HG03135 (cell line): ENCODE measurements at regions not wholly inside any gene's neighbourhood (a gene's known extent, or its start where the extent isn't known, plus 50 kb on each side); places are given as distances from the start of the nearest gene placed in this dataset.
"Not testable (repeated sequence)": the region's sequence is repeated elsewhere in the genome, so short reads cannot be mapped to it uniquely, and the experiment has no call there.

Experiments used
- ATAC-seq: cut with Tn5 transposase; IDR thresholded peaks from one replicate; pipeline ENCODE4 v1.9.1; 2021; ENCODE audit warnings: mild to moderate bottlenecking, moderate library complexity; ENCODE audit not compliant: unreplicated experiment

DNA sequence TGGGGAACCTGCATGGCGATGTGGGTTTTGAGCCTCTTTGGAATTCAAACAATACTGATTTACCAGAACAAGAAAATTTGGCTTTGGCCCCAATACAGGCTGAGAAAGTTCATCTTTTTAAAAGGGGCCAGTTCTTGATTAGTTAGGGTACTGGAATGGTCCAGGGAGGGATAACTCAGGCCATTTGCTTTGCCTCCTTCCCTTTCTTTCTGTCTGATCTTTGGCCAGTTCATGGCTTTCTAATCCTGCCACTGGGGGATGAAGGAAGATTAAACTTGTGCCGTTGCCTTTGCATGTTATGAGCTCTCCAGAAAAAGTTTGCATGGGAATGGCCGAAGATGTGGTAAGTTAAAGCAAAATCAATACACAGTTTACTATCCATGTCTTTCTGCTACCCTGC lies 78.4 kb downstream of the ADAMTS15 start:
- no peak for ATAC-seq

DNA sequence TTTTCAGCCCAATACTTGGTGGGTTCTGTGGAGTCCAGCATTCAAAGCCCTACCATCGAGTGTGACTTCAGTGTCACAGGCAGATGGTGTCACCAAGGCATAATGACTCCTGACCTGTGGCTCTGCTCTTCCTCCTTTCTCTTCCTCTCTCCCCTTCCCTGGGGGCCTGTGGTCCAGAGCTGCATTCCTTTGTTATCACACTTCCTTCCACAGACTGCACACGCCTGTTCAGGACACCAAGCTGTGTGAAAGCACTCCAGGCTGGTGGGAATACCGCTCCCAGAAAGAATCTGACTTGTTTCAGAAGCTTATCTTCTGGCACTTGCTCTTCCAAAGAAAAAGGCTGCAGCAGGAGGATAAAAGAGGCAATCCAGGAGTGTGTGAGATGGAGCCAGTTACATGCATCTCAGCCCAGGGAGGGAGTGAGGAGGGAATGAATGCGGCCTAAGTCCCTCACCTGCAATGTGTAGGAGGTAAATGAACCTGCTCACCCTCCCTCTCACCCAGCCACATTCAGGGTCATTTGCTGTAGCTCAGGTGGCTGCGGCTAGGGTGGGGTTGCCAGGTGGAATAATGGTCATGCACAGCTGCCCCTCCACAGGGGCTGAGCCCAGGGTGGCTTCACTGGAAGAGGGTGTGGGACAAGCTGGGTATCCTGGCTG lies 79.3 kb downstream of the ADAMTS15 start:
- ATAC-seq, result no peak

DNA sequence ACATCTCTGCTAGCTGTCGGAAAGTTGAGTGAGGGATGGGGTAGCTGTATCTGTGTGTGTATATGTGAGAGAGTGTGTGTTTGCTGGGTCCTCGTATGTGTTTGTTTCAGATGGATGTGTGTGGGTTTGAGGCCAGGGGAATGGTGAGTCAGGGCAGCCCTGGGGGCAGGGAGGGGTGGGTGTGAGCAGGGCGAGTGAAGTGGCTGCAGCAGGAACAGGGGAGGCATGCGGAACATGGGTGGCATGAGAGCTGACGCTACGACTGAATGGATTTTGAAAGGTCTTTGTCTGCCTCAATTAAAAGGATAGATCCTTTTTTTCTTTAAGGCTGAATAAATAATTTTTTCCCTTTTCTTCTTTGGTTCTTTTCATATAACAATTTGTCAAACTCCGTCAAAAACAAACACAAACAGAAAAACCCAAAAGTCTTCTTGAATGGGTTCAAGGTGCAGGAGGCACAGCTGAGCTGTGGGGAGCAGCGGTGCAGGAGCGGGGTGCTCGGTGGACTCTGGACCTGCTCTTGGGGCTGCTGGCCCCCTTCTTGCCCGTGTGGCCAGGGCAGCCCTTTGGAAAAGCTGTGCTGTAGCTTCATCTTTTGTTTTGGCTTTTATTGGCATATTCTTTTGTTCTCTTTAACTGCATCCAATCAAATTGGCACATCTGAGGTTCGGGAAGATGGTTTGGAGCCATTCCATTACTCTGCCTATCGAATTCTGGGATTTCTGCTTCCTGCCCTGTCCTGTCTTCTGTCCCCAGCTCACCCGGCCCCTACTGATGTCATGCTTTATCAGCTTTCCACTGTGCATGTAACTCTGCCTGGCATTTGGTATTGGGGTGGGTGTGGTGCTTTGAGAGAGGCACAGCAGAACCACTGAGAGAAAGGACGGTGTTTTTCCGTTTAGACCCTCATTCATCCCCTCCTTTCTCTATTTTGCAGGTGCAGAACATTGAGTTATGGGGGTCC lies 80.1 kb downstream of the ADAMTS15 start:
- no peak for ATAC-seq

DNA sequence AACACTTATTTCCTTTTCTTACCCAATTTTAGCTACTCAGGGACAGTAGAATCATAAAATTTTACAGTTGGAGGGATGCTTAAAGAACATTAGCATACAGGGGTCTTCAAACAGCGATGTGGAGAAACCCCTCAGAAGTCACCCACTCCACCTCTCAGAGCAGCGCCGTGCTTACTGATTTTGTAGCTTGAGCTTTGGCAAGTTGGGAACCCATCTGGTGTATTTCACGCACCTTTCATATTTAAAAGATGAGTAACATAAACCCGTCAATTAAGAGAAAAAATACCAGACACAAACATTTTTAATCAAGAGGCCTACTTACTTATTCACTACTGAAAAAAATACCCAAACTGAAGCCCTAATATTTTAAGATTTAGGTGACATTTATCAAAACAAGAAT lies 80.9 kb downstream of the ADAMTS15 start:
- ATAC-seq, result no peak

DNA sequence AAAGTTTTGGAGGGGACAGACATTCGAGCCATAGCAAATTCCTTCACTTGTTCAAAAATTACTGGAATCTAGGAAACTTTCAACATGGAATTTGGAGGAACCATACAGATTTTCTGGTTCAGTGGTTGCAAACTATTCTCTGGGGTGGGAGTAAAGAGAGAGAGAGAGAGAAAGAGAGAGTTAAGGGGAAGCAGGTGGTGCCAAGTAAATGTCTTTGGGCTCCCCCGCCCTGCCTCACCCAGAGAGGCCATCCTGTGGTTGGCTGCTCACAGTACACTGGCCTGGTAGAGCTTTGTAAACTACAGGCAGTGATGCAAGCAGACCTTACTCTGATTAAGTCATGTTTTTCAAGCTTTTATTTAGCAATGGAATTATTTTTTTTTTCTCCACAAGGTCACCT lies 82.6 kb downstream of the ADAMTS15 start:
- no peak for ATAC-seq

DNA sequence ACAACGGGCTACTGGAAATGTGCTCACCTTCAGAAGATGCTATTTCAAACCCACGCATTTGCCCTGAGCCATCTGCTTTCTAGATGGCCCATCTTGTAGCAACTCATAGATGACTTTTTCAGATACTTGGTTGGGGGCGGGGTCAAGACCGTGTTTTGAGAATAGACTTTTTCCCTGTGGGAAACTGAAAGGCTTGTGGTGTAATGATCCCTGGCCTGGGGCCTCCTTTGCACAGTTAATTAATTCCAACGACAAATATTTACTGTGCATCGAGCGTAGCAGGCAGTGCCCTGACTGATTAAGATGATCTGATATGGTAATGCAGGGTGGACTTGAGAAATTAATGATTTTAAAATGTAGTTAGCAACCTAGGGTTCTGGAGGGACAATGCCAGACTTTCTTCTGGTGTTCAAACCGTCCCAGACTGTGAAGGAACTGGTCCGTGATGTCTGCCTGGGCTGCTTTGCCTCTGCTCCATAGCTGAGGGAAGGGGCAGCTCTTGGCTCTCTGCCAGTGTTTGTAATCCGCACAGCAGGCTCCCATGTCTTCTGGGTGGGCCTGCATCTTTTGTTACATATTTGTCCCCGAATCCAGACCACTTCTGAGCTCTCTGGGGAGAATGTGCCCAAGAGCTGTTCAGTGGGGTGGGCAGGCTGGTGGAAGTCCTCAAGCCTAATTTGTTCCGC lies 84.8 kb downstream of the ADAMTS15 start:
- no peak for ATAC-seq

DNA sequence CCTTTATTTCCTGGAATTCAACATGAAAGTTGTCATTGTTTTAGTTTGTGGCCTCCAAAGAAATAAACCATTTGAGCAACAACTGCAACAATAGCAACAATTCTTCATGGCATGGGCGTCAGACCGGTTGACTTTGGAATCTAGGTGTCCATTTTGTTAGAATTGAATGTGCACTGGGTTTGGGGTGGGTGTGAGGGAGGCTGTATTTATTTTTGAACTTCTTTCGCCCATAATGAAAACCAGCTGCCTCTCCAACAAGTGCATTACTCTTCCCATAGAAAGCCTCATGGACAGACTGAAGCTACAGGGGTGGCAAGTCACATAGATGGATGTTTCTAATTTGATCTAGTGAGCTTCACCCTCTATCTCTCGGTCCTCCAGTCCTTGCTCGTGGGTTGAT lies 85.4 kb downstream of the ADAMTS15 start:
- no peak for ATAC-seq

DNA sequence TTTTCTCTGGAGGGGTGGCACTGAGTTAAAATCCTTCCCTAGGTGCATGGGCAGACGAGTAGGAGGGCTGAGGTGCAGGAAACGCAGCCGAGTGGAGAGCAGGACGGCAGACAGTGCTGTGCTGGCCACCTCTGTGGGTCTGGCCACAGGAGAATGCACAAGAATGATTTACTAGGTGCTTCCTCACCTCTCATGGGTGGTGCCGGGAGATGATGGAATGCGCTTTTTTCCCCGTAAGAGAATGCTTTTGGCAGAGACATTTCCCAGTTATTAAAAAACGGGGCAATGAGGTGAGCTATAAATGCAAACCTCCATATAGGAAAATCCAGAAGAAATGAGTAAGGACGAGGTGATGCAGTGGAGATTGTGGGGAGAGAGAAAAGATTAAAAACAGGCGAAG lies 86.1 kb downstream of the ADAMTS15 start:
- no peak for ATAC-seq

DNA sequence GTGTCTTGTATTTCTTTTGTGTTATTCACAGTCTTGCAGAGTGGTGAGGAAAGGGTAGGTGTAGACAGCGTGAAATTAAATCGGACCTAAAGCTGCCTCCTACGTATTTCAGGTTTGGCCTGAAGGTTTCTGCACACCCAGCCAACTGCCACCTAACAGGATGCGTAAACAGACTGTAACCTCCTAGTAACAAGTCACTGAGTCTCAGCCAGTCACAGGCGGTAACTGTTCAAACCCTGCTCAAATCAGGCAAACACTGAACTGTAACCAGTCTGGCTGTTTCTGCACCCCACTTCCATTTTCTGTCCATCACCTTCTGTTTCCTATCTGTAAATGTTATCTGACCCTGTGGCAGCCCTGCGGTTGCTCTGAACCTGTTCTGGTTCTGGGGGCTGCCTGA lies 87.1 kb downstream of the ADAMTS15 start:
- ATAC-seq, result no peak

DNA sequence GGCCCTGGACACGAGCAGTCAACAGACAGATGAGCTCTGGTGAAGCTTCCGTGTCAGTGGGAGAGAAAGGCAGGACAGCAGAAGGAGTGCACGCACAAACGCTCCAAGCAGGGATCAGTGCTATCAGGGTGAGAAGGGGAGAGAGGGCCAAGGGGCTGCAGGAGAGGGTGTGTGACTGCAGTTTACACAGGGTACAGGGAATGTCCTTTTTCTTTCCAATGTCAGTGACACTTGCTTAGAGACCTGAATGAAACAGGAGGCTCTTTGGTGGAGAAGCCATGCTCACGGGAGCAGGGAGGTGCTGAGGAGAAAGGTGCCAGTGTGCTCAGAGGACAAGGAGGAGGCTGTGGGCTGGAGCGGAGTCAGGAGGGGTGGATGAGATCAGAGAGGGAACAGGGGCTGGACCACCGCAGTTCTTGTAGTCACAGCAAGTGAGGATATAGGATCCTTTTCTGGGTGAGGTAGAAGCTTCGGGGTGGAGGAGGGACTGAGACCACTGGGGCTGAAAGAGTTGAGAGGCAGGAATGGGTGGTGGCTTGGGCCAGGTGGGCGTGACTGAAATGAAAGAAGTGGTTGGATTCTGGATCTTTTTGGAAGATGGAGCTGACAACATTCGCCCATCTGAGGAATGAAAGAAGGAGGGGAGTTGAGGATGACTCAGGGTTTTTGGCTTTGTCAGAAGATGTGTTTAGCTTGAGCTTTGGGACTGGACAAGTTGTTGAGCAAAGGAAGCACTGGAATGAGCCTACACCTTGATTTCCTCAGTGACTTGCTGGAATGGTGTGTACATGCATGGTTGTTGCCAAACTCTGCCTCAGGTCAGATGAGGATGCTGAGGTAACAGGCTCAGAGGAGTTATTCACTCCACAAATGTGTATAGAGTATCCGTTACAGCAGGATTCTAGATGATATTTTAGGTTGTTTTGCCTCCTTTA lies 87.9 kb downstream of the ADAMTS15 start:
- no peak for ATAC-seq

DNA sequence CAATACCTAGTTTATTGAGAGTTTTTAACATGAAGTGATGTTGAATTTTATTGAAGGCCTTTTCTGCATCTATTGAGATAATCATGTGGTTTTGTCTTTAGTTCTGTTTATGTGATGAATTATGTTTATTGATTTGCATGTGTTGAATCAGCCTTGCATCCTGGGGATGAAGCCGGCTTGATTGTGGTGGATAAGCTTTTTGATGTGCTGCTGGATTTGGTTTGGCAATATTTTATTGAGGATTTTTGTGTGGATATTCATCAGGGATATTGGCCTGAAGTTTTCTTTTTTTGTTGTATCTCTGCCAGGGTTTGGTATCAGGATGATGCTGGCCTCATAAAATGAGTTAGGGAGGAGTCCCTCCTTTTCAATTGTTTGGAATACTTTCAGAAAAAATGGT lies 91.2 kb downstream of the ADAMTS15 start:
- not testable (repeated sequence) for ATAC-seq

DNA sequence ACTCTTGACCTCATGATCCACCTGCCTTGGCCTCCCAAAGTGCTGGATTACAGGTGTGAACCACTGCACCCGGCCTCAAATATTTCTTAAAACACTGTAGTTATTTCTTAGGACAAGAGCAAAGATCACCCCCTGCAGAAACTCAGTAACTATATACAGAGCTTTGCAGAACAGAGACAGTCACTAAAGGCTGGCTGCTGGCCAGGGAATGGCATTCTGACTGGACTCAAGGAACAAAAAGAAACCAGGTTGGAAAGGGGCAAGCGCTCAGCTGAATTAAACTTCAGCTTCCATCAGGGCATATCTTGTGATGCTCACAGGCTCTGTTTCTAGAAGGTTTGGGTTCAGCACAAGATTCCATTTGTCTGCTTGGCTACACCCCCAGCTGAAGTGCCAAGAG lies 95.8 kb downstream of the ADAMTS15 start:
- ATAC-seq, result no peak

DNA sequence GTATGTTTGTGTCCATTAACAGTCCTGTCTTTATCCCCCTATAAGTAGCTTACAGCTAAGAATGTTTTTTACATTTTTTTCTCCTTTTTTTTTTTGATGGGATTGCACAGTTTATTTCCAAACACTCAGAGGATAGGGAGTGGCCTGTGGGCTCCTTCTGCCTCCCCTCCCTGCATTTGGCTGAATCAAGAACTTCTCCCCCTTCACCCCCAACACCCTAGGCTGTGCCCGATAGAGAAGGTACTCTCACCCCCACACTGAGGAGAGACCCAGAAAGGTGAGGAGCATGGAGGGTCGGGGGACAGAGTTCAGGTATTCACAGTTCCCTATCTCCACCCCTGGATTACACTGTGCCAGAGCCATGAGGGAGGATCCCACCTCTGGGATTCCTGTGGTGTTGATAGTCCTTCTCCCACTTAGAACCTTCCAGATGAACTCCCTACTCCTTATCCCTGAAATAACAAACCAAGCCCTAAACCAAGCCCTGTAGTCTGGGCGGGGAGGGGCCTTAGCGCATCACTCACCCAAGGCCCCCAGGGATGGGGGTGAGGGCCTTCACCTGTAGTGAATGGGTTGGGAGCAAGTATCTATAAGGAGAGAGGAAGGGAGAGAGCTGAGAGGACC lies 97.1 kb downstream of the ADAMTS15 start:
- ATAC-seq, result no peak

DNA sequence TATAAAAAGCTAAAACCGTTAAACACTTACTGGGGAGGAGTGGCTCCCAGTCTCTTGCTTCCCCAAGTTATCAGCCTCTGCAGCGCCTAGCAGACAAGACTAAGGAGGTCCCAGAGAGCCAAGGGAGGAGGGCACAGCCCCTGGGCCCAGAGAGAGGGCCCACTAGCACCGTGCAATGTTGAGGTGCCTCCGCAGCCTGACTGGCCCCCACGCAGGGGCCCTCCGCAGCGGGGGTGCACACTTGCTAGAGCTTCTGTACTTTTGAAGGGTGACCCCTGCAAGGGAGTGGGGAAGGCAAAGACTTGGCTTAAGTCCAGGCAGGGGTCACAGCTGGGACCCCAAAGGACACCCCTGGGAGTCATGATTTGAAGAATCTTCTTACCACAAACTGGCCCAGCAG lies 98.0 kb downstream of the ADAMTS15 start:
- no peak for ATAC-seq

DNA sequence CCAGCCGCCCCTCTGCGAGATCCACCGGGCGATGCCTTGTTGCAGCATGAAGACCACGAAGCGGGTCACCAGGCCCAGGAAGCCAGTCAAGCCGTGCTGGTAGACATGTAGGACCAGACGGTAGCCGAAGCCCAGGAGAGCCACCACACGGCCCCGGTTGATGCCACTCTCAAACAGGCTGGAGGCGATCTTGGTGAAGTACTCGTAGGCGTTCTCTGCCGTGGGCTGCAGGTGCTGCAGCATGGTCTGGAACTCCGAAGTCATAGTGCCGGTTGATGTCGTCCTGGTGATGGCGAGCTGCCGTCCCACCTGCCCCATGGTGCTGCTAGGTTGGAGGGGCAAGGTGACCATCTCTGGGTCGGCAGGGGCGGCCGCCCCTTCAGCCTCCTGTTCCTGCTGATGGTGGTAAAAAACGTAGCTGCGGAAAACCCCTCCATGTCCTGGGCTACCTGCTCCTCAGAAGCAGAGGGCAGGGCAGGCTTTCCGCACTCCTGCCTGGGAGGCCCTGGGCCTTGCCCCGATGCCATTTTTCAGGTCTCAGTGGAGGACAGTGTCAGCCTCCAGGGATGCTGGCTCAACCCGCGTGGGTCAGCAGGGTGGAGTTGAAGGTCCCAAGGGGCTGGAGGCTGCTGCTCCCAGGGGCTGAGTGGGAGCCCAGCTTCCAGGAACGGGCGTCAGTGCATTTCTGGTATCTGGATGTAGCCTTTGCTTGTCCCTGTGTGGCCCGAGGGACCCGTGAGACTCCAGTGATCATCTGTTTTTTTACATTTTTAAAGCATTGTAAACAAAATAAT lies 98.7 kb downstream of the ADAMTS15 start:
- ATAC-seq, result no peak

DNA sequence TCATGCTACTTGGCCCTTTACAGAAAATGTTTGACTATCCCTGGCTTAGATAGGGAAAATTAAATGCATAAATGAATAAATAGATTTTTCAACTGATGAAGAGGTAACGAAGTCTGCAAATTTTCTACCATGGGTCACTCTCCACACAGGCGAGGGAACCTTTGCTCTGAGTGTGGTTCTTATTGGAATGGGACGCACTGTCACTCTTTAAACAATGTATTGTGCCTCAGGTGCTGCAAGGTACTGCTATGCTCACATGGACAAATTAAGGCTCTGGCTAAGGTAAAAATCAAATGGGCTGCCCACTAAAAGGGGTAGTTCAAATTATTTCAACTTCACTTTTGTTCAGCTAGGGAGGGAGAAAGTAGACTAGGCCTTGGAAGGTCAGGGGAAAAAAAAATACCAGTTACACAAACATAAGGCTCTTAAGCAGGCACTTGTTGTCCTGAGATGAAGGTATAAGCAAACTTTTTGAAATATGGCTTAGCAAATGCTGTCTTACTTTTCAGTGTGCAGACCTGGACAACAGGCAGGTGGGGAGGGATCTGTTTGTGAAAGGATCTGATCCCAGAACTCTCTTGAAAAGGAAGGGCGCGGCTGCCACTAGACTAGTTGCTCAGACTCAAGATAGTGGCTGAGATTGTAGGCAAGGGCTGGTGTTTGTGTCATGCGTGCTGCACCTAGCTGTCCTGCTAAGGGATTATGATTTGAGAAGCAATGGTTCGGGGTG lies 99.5 kb downstream of the ADAMTS15 start:
- ATAC-seq, result no peak

DNA sequence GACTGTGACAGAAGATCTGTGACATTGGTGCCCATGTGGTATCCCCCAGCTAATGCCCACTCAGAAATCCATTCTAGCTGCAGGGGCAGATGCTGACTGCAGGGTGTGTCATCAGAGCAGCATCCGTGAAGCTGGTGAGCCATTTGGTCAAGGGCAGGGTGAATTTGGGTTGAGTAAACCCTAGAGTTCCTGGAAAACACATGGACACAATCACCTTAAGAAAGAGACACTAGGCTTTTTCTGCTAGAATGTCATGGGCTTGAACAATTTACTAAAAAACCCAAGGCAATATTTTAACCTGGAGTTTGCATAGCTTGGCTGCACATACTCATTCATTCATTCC lies 100.0 kb downstream of the ADAMTS15 start:
- ATAC-seq, result no peak

DNA sequence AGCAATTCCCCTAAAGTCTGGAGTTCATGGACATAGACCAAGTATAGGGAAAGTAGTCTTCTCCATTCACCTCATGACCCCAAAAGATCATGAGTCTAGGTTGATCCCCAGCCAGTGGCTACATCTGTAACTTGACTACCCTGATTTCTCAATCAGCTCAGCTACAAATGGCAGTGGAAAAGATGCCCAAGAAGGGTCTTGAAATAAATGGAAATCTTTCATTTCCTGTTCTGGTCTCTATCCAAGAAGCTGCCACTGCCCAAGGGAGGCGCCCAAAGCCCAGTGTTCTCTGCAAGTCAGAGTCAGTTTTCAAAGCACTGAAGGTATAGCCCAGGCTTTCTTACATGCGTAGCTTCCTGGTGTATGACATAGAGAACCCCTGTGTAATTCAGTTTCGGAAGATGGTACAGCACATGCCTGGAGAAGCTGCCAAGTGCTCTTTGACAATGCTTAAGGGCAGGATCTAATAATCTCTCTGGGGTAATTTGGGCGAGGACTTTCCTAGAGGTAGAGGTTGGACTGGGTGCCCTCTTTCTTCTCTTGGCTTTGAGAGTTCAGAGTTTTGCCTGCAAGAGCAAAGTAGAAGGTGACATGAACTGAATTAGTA lies 101.1 kb downstream of the ADAMTS15 start:
- no peak for ATAC-seq
